IPS-20b (cell line): ENCODE measurements at regions not wholly inside any gene's neighbourhood (a gene's known extent, or its start where the extent isn't known, plus 50 kb on each side); places are given as distances from the start of the nearest gene placed in this dataset.

Experiments
- H3K27ac ChIP-seq: one replicate; pipeline ENCODE4 v1.5.1; 2013; ENCODE audit warnings: low read length
- H3K27me3 ChIP-seq: 2 replicates; pipeline ENCODE4 v1.6.1; 2013; ENCODE audit warnings: mild to moderate bottlenecking, low read length, inconsistent platforms; ENCODE audit not compliant: insufficient read depth
- H3K36me3 ChIP-seq: 2 replicates; pipeline ENCODE4 v1.6.1; 2013; ENCODE audit warnings: low read depth, mild to moderate bottlenecking, inconsistent platforms, low read length, moderate library complexity; ENCODE audit not compliant: insufficient read depth
- H3K4me1 ChIP-seq: 2 replicates; pipeline ENCODE4 v1.6.1; 2013; ENCODE audit warnings: mild to moderate bottlenecking, control low read depth, inconsistent platforms, low read length, moderate library complexity; ENCODE audit not compliant: insufficient read depth
- H3K4me3 ChIP-seq: 2 replicates; pipeline ENCODE4 v1.5.1; 2013; ENCODE audit warnings: mild to moderate bottlenecking, low read length, inconsistent platforms
- H3K9ac ChIP-seq: 2 replicates; pipeline ENCODE4 v1.6.1; 2013; ENCODE audit warnings: low read depth, mild to moderate bottlenecking, inconsistent platforms, low read length, moderate library complexity
- H3K9me3 ChIP-seq: 2 replicates; pipeline ENCODE4 v1.6.1; 2013; ENCODE audit warnings: mild to moderate bottlenecking, low read depth, low read length, inconsistent platforms; ENCODE audit not compliant: insufficient read depth

DNA sequence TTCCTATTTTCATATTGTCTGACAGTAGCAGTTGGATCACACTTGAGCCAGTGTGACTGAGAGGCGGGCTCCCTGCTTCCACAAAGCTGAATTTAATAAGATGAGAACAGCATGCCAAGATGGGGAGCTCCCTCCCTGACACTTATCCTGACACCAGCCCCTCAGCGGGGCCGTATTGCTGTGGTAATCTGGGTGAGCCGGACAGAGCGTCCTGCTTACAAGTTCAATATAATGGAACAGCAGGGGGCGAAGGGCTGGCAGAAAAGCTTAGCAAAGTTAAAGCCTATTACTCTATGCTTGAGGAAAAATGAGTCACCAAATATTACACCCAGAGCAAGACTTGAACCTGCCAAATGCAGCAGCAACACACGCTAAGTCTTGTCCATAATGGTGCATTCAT is 163.8 kb upstream of the CMC1 start:
- Histone ChIP-seq H3K36me3 (no peaks in the 10 kb centered on the region), H3K27me3 (no peaks in the 10 kb centered on the region; the same call in 1 of the 2 replicates), H3K4me3 (peak overlapping the region; percentile 45), H3K9ac (no peak overlapping the region), H3K27ac (no peak overlapping the region), H3K9me3 (no peaks in the 10 kb centered on the region), H3K4me1 (peaks cover 56% of the 10 kb centered on the region)

- H3K4me3 ChIP-seq, result no peak overlapping the region
- H3K4me1 ChIP-seq, result peaks cover 62% of the 10 kb centered on the region
- no peak overlapping the region for H3K9ac ChIP-seq
- no peaks in the 10 kb centered on the region for H3K36me3 ChIP-seq
- no peaks in the 10 kb centered on the region; the same call in 1 of the 2 replicates for H3K27me3 ChIP-seq
- H3K9me3 ChIP-seq, result no peaks in the 10 kb centered on the region
- no peak overlapping the region for H3K27ac ChIP-seq
These were observed 162.9 kb upstream of the CMC1 start for GRCh38 chr3:28078536-28078935.

DNA sequence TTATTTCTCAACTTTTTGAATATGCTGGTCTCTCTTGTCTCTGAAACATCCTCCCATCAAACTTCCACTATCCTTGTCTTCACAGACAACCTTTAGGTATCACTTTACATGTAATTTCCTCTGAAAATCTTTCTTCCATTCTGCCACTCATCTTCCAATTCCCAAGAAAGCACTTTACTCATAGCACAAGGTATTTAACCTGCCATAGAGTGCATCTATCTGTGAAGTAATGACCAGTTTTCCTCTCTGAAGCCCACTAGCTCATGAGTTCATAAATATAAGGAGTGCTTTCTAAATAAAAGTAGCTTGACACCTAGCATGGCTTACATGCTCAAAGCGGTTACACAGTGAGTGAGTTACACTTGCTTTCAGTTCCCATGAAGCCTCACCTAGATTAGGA is 160.7 kb upstream of the CMC1 start:
- Histone ChIP-seq H3K27me3 (no peaks in the 10 kb centered on the region; the same call in 1 of the 2 replicates), H3K4me3 (no peak overlapping the region), H3K36me3 (no peaks in the 10 kb centered on the region), H3K9ac (no peak overlapping the region), H3K9me3 (no peaks in the 10 kb centered on the region), H3K27ac (no peak overlapping the region), H3K4me1 (peaks cover 53% of the 10 kb centered on the region)

- Histone ChIP-seq H3K36me3 (no peaks in the 10 kb centered on the region), H3K4me1 (peaks cover 51% of the 10 kb centered on the region), H3K9me3 (no peaks in the 10 kb centered on the region), H3K27ac (no peak overlapping the region), H3K4me3 (peak overlapping the region; percentile 26; the same call in 1 of the 2 replicates), H3K27me3 (no peaks in the 10 kb centered on the region; the same call in 1 of the 2 replicates), H3K9ac (no peak overlapping the region)
These were observed 159.9 kb upstream of the CMC1 start for GRCh38 chr3:28081533-28081947.

DNA sequence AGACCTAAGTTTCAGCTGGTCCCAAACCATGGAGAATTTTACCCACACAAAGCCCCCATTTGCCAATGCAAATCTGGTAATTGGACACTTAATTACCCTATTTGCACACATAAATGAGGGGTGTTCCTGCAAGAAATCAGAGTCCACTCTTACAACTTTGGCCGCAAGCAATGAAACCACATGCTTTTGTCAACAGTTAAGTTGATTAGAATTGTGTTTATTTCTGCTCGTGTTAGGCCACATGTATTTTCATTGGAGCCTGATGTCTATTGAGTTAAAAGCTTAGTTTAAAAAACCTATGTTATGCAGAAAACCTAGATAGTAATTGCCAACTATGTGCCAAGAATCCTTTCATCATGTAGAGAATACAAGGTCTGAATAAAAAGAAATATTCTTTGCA is 153.8 kb upstream of the CMC1 start:
- peaks cover 3% of the 10 kb centered on the region; the same call in 1 of the 2 replicates for H3K9me3 ChIP-seq

DNA sequence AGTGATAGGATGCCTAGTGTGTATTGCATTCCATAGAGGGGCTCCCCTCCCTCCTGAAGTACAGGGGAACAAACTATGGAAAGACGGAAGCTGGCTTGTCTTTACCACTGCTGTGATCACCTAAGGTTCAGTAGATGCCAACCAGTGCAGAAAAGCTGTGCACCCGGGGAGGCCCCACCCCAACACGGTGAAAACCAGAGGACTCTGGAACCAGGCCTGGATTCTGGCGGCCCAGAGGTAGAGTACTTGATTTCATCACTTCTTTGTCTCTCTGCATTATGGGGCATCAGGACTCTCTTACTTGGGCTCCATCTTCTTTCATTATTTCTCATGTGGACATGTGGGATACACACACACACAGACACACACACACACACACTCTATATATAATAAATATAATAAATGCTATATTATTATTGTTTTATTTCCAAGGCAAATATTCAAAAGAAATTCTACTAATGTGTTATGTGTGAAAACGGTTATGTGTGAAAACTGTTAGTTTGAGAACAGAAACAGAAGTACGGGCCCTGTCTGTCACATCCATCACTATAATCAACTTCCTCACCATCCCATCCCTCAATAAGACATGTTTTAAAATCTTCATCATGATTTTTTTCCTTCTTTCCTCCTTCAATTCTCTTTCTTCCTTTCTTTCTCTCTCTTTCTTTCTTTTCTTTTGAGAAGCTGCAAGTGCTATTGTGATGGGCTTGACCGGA is 152.4 kb upstream of the CMC1 start:
- Histone ChIP-seq H3K4me1 (no peaks in the 10 kb centered on the region), H3K4me3 (no peak overlapping the region), H3K9me3 (peaks cover 16% of the 10 kb centered on the region), H3K27ac (no peak overlapping the region), H3K27me3 (no peaks in the 10 kb centered on the region), H3K9ac (no peak overlapping the region), H3K36me3 (no peaks in the 10 kb centered on the region)

More for the DNA sequence above, 153.8 kb upstream of the CMC1 start:
- Histone ChIP-seq H3K4me3 (no peak overlapping the region), H3K9ac (no peak overlapping the region), H3K36me3 (no peaks in the 10 kb centered on the region), H3K27me3 (no peaks in the 10 kb centered on the region), H3K27ac (no peak overlapping the region), H3K4me1 (peaks cover 6% of the 10 kb centered on the region; the same call in 1 of the 2 replicates)

DNA sequence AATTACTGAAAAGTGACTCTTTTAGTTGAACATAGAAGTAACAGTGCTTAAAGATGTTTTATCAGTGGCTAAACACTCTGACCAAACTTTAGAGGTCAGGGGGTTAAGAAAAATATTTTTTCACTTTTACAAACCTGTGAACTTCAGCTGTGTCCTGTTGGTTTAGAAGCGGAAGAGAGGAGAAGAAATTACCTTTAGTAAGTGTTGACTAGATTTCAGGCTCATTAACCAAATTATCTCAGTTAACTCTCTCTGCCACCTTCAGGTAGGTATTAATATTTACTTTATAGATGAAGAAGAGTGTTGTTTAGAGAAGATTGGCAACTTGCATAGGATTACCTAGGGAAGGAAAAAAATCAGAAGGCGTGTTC is 151.9 kb upstream of the CMC1 start:
- H3K9ac ChIP-seq, result no peak overlapping the region
- no peaks in the 10 kb centered on the region for H3K36me3 ChIP-seq
- no peak overlapping the region for H3K27ac ChIP-seq
- no peaks in the 10 kb centered on the region for H3K27me3 ChIP-seq
- peaks cover 21% of the 10 kb centered on the region for H3K9me3 ChIP-seq
- H3K4me1 ChIP-seq, result no peaks in the 10 kb centered on the region
- no peak overlapping the region for H3K4me3 ChIP-seq

GRCh38 chr3:28099296-28099695 is 142.1 kb upstream of the CMC1 start:
- Histone ChIP-seq H3K4me3 (no peak overlapping the region), H3K9ac (no peak overlapping the region), H3K9me3 (peaks cover 16% of the 10 kb centered on the region), H3K36me3 (no peaks in the 10 kb centered on the region), H3K27ac (no peak overlapping the region), H3K27me3 (no peaks in the 10 kb centered on the region), H3K4me1 (no peaks in the 10 kb centered on the region)

DNA sequence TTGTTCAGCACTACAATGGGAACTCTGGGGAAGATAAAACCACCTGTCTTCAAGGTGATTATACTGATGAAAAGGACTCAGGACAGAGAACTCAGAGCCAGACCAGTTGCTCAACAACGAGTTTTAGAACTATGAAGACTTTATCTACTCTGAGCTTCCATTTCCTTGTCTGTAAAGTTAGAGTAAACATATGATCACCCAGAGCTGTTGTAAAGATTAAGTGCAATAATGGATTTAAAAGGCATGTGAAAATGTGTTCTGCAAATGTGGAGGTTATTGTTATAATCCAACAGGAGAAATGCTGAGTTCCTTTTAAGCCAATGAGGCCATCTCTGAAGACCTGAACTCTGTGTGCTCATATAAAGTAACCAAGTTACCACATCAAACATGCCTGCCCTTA is 139.7 kb upstream of the CMC1 start:
- Histone ChIP-seq H3K9ac (no peak overlapping the region), H3K36me3 (no peaks in the 10 kb centered on the region)

GRCh38 chr3:28103861-28104260 is 137.6 kb upstream of the CMC1 start:
- H3K9ac ChIP-seq, result no peak overlapping the region
- peaks cover 14% of the 10 kb centered on the region for H3K9me3 ChIP-seq
- H3K27me3 ChIP-seq, result no peaks in the 10 kb centered on the region
- H3K36me3 ChIP-seq, result no peaks in the 10 kb centered on the region
- H3K27ac ChIP-seq, result no peak overlapping the region
- no peaks in the 10 kb centered on the region for H3K4me1 ChIP-seq
- no peak overlapping the region for H3K4me3 ChIP-seq

More for the DNA sequence above, 139.7 kb upstream of the CMC1 start:
- Histone ChIP-seq H3K27ac (no peak overlapping the region), H3K4me3 (no peak overlapping the region), H3K27me3 (no peaks in the 10 kb centered on the region), H3K9me3 (peaks cover 14% of the 10 kb centered on the region), H3K4me1 (no peaks in the 10 kb centered on the region)

DNA sequence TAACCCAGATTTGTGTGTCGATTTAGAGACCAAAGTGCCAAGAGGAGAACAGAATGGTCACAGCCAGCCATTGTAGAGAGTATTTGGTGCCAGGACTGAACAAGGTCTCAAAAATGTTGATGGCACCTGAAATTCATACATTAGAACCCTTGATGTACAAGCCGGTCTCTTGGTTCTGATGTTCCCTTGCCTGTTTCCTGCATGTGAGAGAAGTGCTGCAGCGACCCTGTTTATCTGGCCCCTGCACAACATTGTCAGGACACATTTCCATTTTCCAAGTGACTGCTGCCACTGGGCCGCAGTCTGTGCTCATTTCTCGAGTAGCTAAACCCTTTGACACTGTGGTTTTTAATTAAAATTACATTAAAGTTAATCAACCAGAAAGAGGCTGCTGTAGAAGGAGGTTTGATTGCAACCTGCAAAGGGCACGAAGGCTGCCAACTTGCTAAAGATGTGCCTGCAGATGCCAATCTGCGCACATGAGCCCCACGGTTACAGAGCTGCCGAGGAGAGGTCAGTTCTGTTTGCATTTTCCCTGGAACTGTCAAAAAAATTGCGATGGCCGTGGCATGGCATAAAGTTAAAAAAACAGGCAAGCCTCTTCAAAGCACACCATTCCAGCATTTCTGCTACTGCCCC is 136.4 kb upstream of the CMC1 start:
- Histone ChIP-seq H3K4me3 (no peak overlapping the region), H3K4me1 (no peaks in the 10 kb centered on the region), H3K27me3 (no peaks in the 10 kb centered on the region), H3K9ac (no peak overlapping the region), H3K9me3 (peaks cover 4% of the 10 kb centered on the region; the same call in 1 of the 2 replicates), H3K27ac (no peak overlapping the region), H3K36me3 (no peaks in the 10 kb centered on the region)

- Histone ChIP-seq H3K4me3 (no peak overlapping the region), H3K27me3 (no peaks in the 10 kb centered on the region), H3K36me3 (no peaks in the 10 kb centered on the region), H3K27ac (no peak overlapping the region), H3K4me1 (no peaks in the 10 kb centered on the region), H3K9me3 (no peaks in the 10 kb centered on the region; the same call in 1 of the 2 replicates), H3K9ac (no peak overlapping the region)
These were observed 131.6 kb upstream of the CMC1 start for GRCh38 chr3:28109829-28110228.
